Left renal cortex interstitium (tissue), 4 donors: ENCODE measurements at regions not wholly inside any gene's neighbourhood (a gene's known extent, or its start where the extent isn't known, plus 50 kb on each side); places are given as distances from the start of the nearest gene placed in this dataset.

Experiments
- DNase-seq, 4 donors: peaks; one replicate each; pipeline ENCODE4 v3.0.0-alpha.2; 2013; ENCODE audit warnings: low read depth in 4 of 4, low spot score in 2 of 4, missing footprints in 1 of 4

GRCh38 chr5:40292006-40292405 is 387.7 kb upstream of the PTGER4 start:
- no peak for DNase-seq

GRCh38 chr5:40291338-40291737 is 388.4 kb upstream of the PTGER4 start:
- DNase-seq = no peak

- DNase-seq = peak in 3 of 4 donors; percentile 20 to 49 (median 38)
These were observed 390.8 kb upstream of the PTGER4 start for GRCh38 chr5:40288800-40289485.

GRCh38 chr5:40284863-40285262 is 394.9 kb upstream of the PTGER4 start:
- DNase-seq = no peak

GRCh38 chr5:40278881-40279280 is 400.8 kb upstream of the PTGER4 start:
- DNase-seq = no peak

GRCh38 chr5:40277161-40277906 is 402.4 kb upstream of the PTGER4 start:
- no peak for DNase-seq

GRCh38 chr5:40276426-40277102 is 403.2 kb upstream of the PTGER4 start:
- DNase-seq = no peak

- DNase-seq = no peak
These were observed 405.1 kb upstream of the PTGER4 start for GRCh38 chr5:40274568-40274967.

- no peak for DNase-seq
These were observed 405.8 kb upstream of the PTGER4 start for GRCh38 chr5:40273936-40274335.

GRCh38 chr5:40271476-40271875 is 408.2 kb upstream of the PTGER4 start:
- DNase-seq = no peak

- no peak for DNase-seq
These were observed 409.4 kb upstream of the PTGER4 start for GRCh38 chr5:40270274-40270845.

GRCh38 chr5:40268088-40268487 is 411.6 kb upstream of the PTGER4 start:
- DNase-seq = no peak

GRCh38 chr5:40266952-40267351 is 412.8 kb upstream of the PTGER4 start:
- no peak for DNase-seq

- no peak for DNase-seq
These were observed 417.7 kb upstream of the PTGER4 start for GRCh38 chr5:40261984-40262383.

GRCh38 chr5:40260361-40260760 is 419.4 kb upstream of the PTGER4 start:
- no peak for DNase-seq

- no peak for DNase-seq
These were observed 421.5 kb upstream of the PTGER4 start for GRCh38 chr5:40258222-40258621.

GRCh38 chr5:40240671-40241070 is 439.0 kb upstream of the PTGER4 start:
- DNase-seq = no peak

- DNase-seq = no peak
These were observed 439.6 kb upstream of the PTGER4 start for GRCh38 chr5:40240111-40240510.

- DNase-seq = no peak
These were observed 441.5 kb upstream of the PTGER4 start for GRCh38 chr5:40238066-40238745.

- no peak for DNase-seq
These were observed 444.0 kb upstream of the PTGER4 start for GRCh38 chr5:40235471-40236400.
